Activated CD4-positive, CD25-positive, alpha-beta regulatory T cell treated with anti-CD3 and anti-CD28 coated beads, Interleukin-2, amount 50 U/mL, for 16 hours (primary cell): ENCODE measurements at regions not wholly inside any gene's neighbourhood (a gene's known extent, or its start where the extent isn't known, plus 50 kb on each side); places are given as distances from the start of the nearest gene placed in this dataset.

Source experiments
- DNase-seq: peaks from one replicate; pipeline ENCODE4 v3.0.0-alpha.2; 2020; ENCODE audit warnings: low read depth, low spot score

DNA sequence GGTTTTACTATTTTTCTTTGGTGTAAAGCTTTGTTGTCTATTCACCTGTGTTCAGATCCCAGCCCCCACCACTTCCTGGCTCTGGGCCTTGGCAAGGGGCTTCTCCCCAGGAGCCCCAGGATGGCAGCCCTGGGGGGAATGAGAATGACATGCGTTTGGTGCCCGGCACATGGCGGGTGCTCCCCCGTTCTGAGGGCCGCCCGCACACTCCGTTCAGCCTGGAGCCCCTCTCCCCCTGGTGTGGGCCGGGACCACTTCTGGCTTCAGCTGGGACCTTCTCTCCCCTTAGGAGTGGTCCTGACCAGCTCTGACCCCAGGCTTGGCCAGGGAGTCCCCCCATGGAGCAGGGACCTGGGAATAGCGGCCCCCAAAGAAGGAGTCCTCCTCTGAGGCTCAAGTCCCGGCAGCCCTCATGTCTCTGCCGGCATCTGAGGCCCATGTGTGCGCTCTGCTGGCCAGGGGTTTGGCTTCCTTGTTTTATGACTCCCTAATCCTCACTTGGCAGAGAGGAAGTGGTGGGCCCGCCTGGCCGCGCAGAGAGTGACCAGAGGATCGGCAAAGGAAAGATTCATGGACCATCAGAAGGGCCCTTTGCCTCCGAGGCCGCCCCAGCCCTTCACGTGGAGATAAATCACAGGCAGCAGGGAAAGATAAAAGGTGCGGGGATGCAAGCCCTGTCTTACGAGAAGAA lies 57.0 kb upstream of the LMX1B start:
- no peak for DNase-seq

DNA sequence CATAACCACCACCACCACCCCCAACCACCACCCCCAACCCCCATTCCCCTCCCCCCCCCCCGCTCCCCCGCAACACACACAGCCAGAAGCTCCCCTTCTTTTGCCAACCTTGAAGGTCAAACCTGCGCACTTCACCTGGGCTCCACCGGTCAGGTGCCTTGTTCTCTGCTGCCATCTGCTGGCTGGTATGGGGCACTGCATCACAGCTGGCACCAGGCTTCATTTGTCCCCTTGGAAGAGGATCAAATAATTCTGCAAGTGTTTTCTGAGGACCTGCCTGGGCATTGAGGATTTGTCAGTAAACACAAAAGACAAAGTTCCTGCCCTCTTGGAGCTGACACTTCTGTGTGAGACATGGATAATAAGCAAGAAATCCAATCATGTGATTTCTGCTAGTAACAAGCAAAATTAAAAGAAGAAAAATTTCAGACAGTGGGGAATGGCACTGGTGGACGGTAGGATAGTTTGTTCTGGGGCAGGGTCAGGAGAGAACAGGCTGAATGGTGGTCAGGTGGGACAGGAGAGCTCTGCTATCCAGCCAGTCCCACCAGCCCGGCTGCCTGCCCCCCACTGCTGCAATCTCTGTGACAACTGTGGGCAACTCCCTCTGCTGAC lies 55.6 kb upstream of the LMX1B start:
- DNase-seq: peak; percentile 40

GRCh38 chr9:126559296-126559695 lies 54.4 kb upstream of the LMX1B start:
- DNase-seq: no peak

DNA sequence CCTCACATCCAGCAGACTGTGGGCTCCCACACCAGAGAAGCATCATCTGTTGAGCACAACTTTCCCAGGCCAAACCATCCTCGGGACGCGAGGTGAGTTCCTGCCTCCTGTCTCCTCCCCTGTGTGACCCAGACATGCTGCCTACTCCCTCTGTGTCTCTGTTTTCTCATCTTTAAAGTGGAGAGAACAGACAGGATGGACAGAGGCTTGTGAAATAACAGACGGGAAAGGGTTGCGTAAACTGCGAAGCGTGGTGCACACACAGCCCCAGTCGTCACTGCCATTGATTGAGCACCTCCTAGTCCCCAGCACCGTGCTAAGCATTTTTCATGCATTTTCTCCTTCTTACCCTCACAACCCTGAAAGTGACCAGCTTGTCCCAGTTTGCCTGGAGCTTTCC lies 52.1 kb upstream of the LMX1B start:
- no peak for DNase-seq

GRCh38 chr9:126563556-126563955 lies 50.2 kb upstream of the LMX1B start:
- no peak for DNase-seq
